T-helper 2 cell (primary cell): ENCODE measurements at regions not wholly inside any gene's neighbourhood (a gene's known extent, or its start where the extent isn't known, plus 50 kb on each side); places are given as distances from the start of the nearest gene placed in this dataset.

Experiments
- DNase-seq, 5 experiments: peaks; one replicate each; pipeline versions ENCODE4 v3.0.0 to v3.0.0-alpha.2; 2012 to 2022

DNA sequence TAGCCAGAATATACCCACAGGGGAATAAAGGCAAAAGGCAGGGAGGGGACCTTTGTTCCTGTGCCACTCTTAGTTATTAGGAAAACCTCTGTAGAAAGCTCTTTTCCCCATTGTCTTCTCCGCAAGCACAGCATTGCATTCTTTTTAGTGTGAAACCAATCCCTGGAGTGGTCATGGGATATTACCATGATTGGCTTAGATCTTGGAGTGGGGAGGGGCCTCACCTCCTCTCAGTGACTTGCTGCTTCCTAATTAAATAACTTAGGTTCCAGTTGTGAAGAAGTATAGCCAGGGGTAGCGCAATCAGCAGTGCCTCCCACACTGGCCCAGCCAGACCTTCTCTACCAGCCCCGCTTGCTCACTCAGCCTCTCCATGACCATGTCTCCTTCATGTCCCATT lies 49.9 kb upstream of the AFF3 start:
- DNase-seq, result no peak
